ENCODE measurements at regions not wholly inside any gene's neighbourhood (a gene's known extent, or its start where the extent isn't known, plus 50 kb on each side); places are given as distances from the start of the nearest gene placed in this dataset.
A peak's percentile ranks its signal among the peaks of the same experiment; 100 is the strongest.

- TF ChIP-seq SNAPC4 (CRISPR knock-in tag; IDR thresholded peaks at IDR 0.05), result no peak
- TF ChIP-seq HDAC6 (IDR thresholded peaks at IDR 0.05; ENCODE audit: low read depth, low read length), result no peak
- TF ChIP-seq ZNF3 (CRISPR knock-in tag; IDR thresholded peaks at IDR 0.05), result no peak
- no peak for TF ChIP-seq TP53 (CRISPR knock-in tag; conservative IDR thresholded peaks at IDR 0.05)
- no peak for TF ChIP-seq TRAFD1 (CRISPR knock-in tag; IDR thresholded peaks at IDR 0.05; ENCODE audit: borderline replicate concordance)
- peak; percentile 82; the same call in 1 of the 2 replicates for TF ChIP-seq GZF1 (CRISPR knock-in tag; IDR thresholded peaks at IDR 0.05)
- no peak for TF ChIP-seq NONO (IDR thresholded peaks at IDR 0.05)
- peak; percentile 68 for TF ChIP-seq NONO (CRISPR knock-in tag; conservative IDR thresholded peaks at IDR 0.05)
- TF ChIP-seq ZNF704 (CRISPR knock-in tag; IDR thresholded peaks at IDR 0.05; ENCODE audit: borderline replicate concordance), result no peak
- peak; percentile 79 for TF ChIP-seq SKI (IDR thresholded peaks at IDR 0.05; ENCODE audit: partially characterized antibody)
- TF ChIP-seq ZNF75D (CRISPR knock-in tag; IDR thresholded peaks at IDR 0.05; ENCODE audit: borderline replicate concordance), result no peak
- TF ChIP-seq TEAD3 (CRISPR knock-in tag; optimal IDR thresholded peaks at IDR 0.05; ENCODE audit: borderline replicate concordance), result peak; percentile 94
- no peak for TF ChIP-seq NCOA5 (CRISPR knock-in tag; IDR thresholded peaks at IDR 0.05)
- TF ChIP-seq ZNF143 (CRISPR knock-in tag; IDR thresholded peaks at IDR 0.05), result no peak
- peak; percentile 71; the same call in 1 of the 2 replicates for TF ChIP-seq KDM2A (CRISPR knock-in tag; IDR thresholded peaks at IDR 0.05; ENCODE audit: borderline replicate concordance, low read depth)
- TF ChIP-seq SIN3A (IDR thresholded peaks at IDR 0.05; ENCODE audit: borderline replicate concordance, low read depth, low read length), result peak; percentile 68; the same call in 1 of the 2 replicates
- TF ChIP-seq LCORL (IDR thresholded peaks at IDR 0.05), result no peak
- TF ChIP-seq LCORL (CRISPR knock-in tag; IDR thresholded peaks at IDR 0.05), result peak; percentile 91
- TF ChIP-seq CCAR2 (optimal IDR thresholded peaks at IDR 0.05; ENCODE audit: low read depth, low read length), result no peak
- no peak for TF ChIP-seq ELF4 (CRISPR knock-in tag; IDR thresholded peaks at IDR 0.05; ENCODE audit: borderline replicate concordance)
- TF ChIP-seq ZNF589 (CRISPR knock-in tag; conservative IDR thresholded peaks at IDR 0.05), result peak; percentile 79
- TF ChIP-seq ZKSCAN8 (CRISPR knock-in tag; IDR thresholded peaks at IDR 0.05; ENCODE audit: borderline replicate concordance), result no peak
- TF ChIP-seq TOE1 (CRISPR knock-in tag; IDR thresholded peaks at IDR 0.05), result no peak
These were observed 194.0 kb upstream of the CIBAR2 start (continued) for GRCh38 chr16:85306071-85306792.
